Neutrophil (primary cell): ENCODE measurements at regions not wholly inside any gene's neighbourhood (a gene's known extent, or its start where the extent isn't known, plus 50 kb on each side); places are given as distances from the start of the nearest gene placed in this dataset.

Experiments
- H3K27ac ChIP-seq: fragments of 200-600 bp; sonication (generic); 2 replicates; pipeline ENCODE4 v1.5.1; 2016; ENCODE audit warnings: mild to moderate bottlenecking, moderate library complexity
- H3K27me3 ChIP-seq: fragments of 200-600 bp; sonication (generic); 2 replicates; pipeline ENCODE4 v1.6.0; 2016; ENCODE audit warnings: mild to moderate bottlenecking
- H3K36me3 ChIP-seq: fragments of 200-600 bp; sonication (generic); 2 replicates; pipeline ENCODE4 v1.5.1; 2017
- H3K4me1 ChIP-seq, 2 experiments: fragments of 200-600 bp in 1 of 2; sonication (generic) in 1 of 2; 1 replicate in 1 of 2; 2 replicates in 1 of 2; pipeline versions ENCODE4 v1.5.1 to v1.6.1; 2013 to 2016; ENCODE audit warnings: low read depth in 1 of 2, low read length in 1 of 2, mild to moderate bottlenecking in 1 of 2, moderate library complexity in 1 of 2; ENCODE audit not compliant: control insufficient read depth in 1 of 2, insufficient read depth in 1 of 2
- H3K4me3 ChIP-seq, 2 experiments: fragments of 200-600 bp in 1 of 2; sonication (generic) in 1 of 2; 1 replicate in 1 of 2; 2 replicates in 1 of 2; pipeline ENCODE4 v1.5.1; 2013 to 2016; ENCODE audit warnings: low read depth in 1 of 2, low read length in 1 of 2, mild to moderate bottlenecking in 1 of 2, moderate library complexity in 1 of 2
- H3K9me3 ChIP-seq: fragments of 200-600 bp; sonication (generic); 2 replicates; pipeline ENCODE4 v1.5.1; 2016
- TF ChIP-seq, protein P1 (sequence below): fragments of 200-600 bp; sonication (generic); IDR thresholded peaks from 2 replicates; pipeline ENCODE4 v1.5.1; 2016; ENCODE audit warnings: antibody characterized with exemption

DNA sequence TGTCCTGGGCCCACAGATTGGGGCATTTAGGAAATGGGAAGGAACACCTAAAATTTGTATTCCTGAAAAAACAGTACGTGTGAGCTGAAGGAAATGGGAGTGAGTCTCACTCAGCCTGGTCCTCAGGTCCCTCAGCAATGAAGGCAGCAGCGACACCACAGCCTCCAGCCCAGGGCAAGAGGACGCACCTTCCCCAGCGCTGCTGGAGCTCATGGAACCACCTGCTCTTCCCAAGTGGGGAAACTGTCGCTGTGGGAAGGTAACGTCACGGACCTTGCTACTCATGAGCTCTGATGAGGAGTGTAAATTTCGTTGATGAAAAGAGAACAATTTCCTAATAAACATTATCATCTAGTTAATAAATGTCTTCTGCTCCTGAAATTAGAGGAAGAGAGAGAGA lies 323.6 kb downstream of the EIPR1 start:
- TF ChIP-seq, protein P1, sequence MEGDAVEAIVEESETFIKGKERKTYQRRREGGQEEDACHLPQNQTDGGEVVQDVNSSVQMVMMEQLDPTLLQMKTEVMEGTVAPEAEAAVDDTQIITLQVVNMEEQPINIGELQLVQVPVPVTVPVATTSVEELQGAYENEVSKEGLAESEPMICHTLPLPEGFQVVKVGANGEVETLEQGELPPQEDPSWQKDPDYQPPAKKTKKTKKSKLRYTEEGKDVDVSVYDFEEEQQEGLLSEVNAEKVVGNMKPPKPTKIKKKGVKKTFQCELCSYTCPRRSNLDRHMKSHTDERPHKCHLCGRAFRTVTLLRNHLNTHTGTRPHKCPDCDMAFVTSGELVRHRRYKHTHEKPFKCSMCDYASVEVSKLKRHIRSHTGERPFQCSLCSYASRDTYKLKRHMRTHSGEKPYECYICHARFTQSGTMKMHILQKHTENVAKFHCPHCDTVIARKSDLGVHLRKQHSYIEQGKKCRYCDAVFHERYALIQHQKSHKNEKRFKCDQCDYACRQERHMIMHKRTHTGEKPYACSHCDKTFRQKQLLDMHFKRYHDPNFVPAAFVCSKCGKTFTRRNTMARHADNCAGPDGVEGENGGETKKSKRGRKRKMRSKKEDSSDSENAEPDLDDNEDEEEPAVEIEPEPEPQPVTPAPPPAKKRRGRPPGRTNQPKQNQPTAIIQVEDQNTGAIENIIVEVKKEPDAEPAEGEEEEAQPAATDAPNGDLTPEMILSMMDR = no peak
- Histone ChIP-seq H3K9me3 (no peaks in the 10 kb centered on the region), H3K4me3 (no peak overlapping the region), H3K36me3 (no peaks in the 10 kb centered on the region), H3K27ac (no peak overlapping the region), H3K27me3 (no peaks in the 10 kb centered on the region), H3K4me1 (peaks cover 76 to 88% of the 10 kb centered on the region in 2 experiments)

DNA sequence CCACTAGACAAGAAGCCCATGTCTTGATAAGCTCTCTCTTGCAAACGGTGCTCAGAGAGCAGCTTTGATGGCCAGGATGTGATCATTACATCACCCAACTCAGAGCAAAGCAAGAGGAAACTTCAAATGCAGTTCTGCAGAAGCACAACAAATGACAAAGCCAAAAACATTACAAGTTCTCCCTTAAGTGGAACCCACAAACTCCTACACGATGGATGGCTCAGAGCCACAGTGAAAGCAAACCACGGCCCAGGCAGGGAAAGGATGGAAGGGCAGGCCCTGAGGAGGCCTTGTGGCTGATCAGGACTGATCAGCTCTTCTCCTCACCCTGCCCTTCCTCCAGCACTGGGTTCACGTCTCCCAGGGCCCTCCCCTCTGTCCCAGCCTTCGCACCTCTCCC lies 326.4 kb downstream of the EIPR1 start:
- H3K4me1 ChIP-seq = peaks cover 57 to 66% of the 10 kb centered on the region in 2 experiments
- no peaks in the 10 kb centered on the region for H3K36me3 ChIP-seq
- H3K27me3 ChIP-seq = no peaks in the 10 kb centered on the region
- H3K27ac ChIP-seq = peak overlapping the region; percentile 89
- H3K9me3 ChIP-seq = no peaks in the 10 kb centered on the region
- TF ChIP-seq, protein P1 = no peak
- H3K4me3 ChIP-seq = peak overlapping the region; percentile 10 to 19

DNA sequence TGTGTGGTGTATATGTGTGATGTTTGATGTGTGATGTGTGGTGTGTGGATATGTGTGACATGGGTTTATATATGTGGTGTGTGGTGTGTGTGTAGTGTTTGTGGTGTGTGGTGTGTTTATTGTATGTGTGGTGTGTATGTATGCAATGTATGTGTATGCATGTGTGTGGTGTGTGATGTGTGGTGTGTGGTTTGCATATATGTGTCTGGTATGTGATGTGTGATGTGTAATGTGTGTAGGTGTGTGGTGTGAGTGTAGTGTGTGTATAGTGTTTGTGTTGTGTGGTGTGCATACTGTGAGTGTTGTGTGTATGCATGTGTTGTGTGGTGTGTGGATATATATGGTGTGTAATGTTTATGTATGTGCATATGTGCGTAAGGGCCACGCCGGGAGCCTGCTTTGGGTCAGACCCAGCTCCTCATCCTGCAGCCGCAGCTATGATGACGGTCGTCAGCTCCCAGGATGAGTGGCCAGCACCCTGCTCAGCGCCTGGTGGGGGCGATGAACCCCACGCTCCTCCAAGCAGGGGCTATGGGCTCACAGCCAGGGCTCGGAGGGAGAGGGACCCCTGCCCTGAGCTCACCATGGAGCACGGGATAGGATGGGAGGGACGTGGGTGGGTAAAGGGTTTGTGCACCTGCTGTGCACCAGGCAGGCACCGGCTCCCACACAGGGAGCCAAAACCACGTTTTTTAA lies 331.3 kb downstream of the EIPR1 start:
- H3K27me3 ChIP-seq = no peaks in the 10 kb centered on the region
- peaks cover 16 to 17% of the 10 kb centered on the region in 2 experiments for H3K4me1 ChIP-seq
- H3K27ac ChIP-seq = no peak overlapping the region
- TF ChIP-seq, protein P1 = no peak
- no peaks in the 10 kb centered on the region for H3K36me3 ChIP-seq
- H3K4me3 ChIP-seq = no peak overlapping the region
- H3K9me3 ChIP-seq = no peaks in the 10 kb centered on the region

DNA sequence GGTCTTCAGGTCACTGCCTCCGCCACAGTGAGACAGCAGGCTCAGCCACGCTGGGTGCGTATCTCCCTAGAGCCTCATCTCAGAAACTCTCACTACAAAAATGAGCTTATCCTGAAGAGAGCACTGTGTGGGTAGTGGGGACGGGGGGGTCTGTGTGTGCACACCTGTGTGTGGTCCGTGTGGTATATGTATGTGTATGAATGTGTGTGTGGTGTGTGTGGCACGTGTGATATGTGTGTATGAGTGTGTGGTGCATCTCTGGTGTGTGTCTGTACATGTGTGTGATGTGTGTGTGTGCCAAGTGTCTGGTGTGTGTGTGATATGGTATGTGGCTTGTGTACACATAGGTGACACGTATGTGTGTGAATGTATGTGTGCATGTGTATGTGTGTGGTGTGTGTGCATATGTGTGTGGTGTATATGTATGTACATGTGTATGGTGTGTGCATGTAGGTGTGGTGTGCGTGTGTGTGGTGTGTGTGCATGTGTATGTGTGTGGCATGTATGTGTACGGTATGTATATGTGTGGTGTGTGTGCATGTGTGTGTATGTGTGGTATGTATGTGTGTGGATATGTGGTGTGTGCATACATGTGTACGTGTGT lies 332.2 kb downstream of the EIPR1 start:
- H3K36me3 ChIP-seq = no peaks in the 10 kb centered on the region

DNA sequence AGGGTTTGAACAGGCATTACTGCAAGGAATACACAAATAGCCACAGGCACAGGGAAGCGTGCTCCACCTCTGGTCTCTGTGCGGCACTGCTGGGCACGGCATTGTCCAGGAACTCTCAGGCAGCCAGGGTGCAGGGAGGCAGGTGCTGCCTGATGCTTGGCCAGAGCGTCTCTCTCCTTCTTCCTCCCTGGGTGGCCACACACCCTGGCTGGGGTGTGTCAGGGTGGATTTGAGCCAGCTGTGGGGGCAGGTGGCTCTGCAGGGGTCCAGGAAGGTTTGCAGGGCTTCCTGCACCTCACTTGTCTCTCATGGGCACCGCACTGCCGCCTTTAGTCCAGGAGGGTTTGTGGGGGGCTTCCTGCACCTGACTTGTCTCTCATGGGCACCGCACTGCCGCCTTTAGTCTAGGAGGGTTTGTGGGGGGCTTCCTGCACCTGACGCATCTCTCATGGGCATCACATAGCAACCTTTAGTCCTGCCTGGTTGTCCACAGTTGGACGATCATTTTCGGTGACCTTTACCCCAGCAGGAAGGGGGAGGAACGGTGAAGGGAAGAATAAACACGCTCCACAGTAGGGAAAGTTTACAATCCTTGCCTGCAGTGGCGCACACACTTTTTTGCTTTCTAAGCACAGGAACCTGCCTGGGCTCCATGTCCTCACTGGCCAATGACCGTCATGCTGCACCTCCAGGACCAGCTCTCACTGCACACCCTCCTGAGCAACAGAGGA lies 332.9 kb downstream of the EIPR1 start:
- H3K9me3 ChIP-seq = no peaks in the 10 kb centered on the region
- H3K27ac ChIP-seq = no peak overlapping the region
- no peak overlapping the region for H3K4me3 ChIP-seq
- H3K27me3 ChIP-seq = no peaks in the 10 kb centered on the region
- H3K36me3 ChIP-seq = no peaks in the 10 kb centered on the region
- peaks cover under 1 to 1% of the 10 kb centered on the region in 2 experiments for H3K4me1 ChIP-seq
- TF ChIP-seq, protein P1 = no peak

More for the DNA sequence above, 332.2 kb downstream of the EIPR1 start:
- no peak overlapping the region for H3K4me3 ChIP-seq
- H3K27me3 ChIP-seq = no peaks in the 10 kb centered on the region
- no peaks in the 10 kb centered on the region for H3K9me3 ChIP-seq
- no peak overlapping the region for H3K27ac ChIP-seq
- peaks cover 7 to 8% of the 10 kb centered on the region in 2 experiments for H3K4me1 ChIP-seq
- TF ChIP-seq, protein P1 = no peak
